Coronary artery (tissue), 2 donors: ENCODE measurements at regions not wholly inside any gene's neighbourhood (a gene's known extent, or its start where the extent isn't known, plus 50 kb on each side); places are given as distances from the start of the nearest gene placed in this dataset.
"Not testable (repeated sequence)": the region's sequence is repeated elsewhere in the genome, so short reads cannot be mapped to it uniquely, and the experiment has no call there.

Source experiments
- DNase-seq: peaks from one replicate; pipeline ENCODE4 v3.0.0-alpha.2; 2017; ENCODE audit warnings: low spot score
- H3K27ac ChIP-seq, 2 donors: fragments of 200-600 bp; sonication (generic); one replicate each; pipeline ENCODE4 v1.5.1; 2016 to 2019
- H3K4me3 ChIP-seq: fragments of 200-600 bp; sonication (generic); 2 replicates; pipeline ENCODE4 v1.5.1; 2016; ENCODE audit warnings: mild to moderate bottlenecking, moderate library complexity

- H3K4me3 ChIP-seq, DNase-seq: not testable (repeated sequence)
- peak overlapping the region in 1 of 2 donors; percentile 93 for H3K27ac ChIP-seq
These were observed 51.7 kb downstream of the PPIAL4C start for GRCh38 chr1:149635290-149635899.

DNA sequence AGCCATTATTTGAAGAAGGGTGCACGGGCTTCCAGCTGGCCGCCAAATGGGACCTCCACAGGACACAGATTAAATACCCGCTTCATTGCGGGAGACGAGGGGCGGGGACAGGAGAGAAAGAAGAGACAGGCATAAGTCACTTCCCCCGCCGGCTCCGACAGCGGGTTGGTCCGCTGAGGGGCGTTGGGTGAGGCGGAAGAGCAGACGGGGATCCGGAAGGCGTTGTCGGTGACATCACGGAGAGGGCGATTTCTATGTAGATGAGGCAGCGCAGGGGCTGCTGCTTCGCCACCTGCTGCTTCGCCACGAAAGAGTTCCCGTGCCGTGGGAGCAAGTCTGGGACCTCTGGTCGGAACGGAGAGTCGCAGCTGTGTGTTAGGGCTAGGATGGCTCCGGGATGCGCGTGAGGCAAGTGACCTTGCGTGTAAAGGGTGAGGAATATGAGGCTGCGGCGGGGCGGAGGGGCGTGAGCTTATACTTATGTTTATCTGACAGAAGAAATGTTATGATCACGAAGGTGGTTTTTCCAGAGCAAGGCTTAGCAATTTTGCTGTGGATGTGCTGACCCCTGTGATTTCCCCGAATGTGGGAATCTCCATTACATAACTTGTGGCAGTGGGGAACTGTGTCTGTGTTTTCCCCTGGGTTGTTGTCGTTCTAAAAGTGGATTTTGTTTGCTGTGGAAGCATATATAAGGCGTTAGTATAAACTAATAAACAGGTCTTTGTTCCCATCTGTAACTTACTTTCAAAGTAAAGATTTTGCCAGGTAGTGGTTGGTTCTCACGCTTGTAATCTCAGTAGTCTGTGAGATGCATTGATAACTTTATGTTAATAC is 52.9 kb downstream of the PPIAL4C start:
- Histone ChIP-seq H3K4me3 (peak overlapping the region; percentile 74), H3K27ac (peak overlapping the region; percentile 85 to 93)
- peak; percentile 94 for DNase-seq

GRCh38 chr1:149638481-149638880 is 54.8 kb downstream of the PPIAL4C start:
- not testable (repeated sequence) for H3K27ac ChIP-seq, H3K4me3 ChIP-seq
- DNase-seq, result peak; percentile 50

GRCh38 chr1:149638901-149639658 is 55.4 kb downstream of the PPIAL4C start:
- peak; percentile 71 for DNase-seq
- not testable (repeated sequence) for H3K27ac ChIP-seq, H3K4me3 ChIP-seq

DNA sequence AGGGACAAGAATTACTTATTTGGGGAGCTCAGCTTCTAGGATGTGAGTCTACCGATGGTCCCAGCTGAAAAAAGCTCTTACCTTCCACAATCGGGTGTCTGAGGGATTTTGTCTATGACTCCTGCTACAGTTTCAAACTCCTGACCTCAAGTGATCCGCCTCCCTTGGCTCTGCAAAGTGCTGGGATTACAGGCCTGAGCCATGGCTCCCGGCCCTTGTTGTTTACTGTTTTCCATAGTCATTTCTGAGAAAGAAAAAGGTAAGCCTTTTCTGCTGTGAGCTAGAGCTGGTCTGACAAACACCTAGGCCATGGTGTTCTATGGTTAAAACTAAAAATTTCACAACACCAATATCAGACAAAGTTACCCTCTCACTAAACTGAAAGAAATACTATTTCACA is 57.5 kb downstream of the PPIAL4C start:
- not testable (repeated sequence) for DNase-seq, H3K4me3 ChIP-seq
- H3K27ac ChIP-seq, result peak overlapping the region in 1 of 2 donors; percentile 22

- not testable (repeated sequence) for H3K4me3 ChIP-seq, H3K27ac ChIP-seq, DNase-seq
These were observed 61.2 kb downstream of the PPIAL4C start for GRCh38 chr1:149644818-149645217.

DNA sequence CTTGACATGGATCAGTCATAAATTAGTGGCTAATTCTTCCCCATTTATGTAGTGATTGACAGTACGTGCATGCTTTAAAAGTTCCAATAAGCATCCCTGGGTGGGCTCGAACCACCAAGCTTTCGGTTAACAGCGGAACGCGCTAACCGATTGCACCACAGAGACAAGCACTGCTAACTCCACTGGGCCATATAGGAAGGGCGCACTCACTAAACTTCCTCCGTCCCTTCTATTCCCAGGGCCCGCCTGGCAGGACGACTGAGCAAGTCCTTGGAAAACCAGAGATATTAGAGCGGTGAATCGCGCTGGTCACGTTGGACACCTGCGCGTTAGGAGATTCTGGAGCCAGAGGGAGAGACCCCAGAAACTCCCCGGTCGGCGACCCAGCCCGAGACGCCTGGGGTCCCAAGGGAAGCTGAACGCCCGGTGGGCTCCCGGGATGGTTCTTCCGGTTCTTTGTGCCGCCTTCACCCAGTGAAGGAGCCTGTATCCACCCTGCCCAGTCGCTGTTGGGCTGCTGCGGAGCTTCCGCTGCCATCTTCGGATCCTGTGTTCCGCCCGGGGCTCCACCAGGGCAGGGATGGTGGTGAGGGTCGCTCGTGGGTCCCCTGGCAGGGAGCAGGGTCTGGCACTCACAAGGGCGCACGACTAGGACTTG is 62.8 kb downstream of the PPIAL4C start:
- peak; percentile 63 for DNase-seq
- Histone ChIP-seq H3K27ac (peak overlapping the region; percentile 32 to 46), H3K4me3 (peak overlapping the region; percentile 62)

DNA sequence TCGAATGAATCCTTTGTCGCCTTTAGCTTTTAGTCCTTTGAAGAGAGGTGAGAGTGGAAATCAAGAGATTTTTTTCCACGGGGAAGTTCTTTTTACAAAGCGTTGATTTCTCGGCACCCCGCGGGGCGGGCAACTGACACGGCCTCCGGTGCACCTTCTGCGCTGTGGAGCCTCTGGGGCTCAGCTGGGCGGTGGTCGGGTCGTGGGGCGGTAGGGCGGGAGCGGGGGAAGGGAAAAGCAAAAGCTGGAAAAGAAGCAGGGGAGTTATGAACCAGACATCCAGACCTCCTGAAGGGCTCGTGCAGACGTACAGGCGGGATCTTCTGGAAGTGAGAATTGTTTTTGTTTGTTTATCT is 63.3 kb downstream of the PPIAL4C start:
- Histone ChIP-seq H3K27ac (peak overlapping the region in 1 of 2 donors; percentile 28), H3K4me3 (peak overlapping the region; percentile 62)
- peak; percentile 47 for DNase-seq

DNA sequence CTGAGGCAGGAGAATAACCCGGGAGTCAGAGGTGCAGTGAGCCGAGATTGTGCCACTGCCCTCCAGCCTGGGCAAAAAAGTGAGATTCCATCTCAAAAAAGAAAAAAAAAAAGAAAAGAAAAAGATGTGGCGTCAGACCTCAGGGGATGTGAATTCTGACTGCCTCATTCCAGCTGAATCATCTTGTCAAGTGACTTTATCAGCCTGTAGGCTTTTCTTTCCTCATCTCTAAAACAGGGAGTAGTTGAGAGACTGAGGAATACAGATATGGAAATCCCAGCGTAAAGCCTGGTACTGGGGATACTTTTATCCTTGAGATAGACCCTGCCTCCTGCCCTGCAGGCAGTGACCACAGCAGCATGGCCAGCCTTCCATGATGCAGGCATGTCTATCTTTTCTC is 74.1 kb downstream of the PPIAL4C start:
- not testable (repeated sequence) for DNase-seq, H3K4me3 ChIP-seq, H3K27ac ChIP-seq

DNA sequence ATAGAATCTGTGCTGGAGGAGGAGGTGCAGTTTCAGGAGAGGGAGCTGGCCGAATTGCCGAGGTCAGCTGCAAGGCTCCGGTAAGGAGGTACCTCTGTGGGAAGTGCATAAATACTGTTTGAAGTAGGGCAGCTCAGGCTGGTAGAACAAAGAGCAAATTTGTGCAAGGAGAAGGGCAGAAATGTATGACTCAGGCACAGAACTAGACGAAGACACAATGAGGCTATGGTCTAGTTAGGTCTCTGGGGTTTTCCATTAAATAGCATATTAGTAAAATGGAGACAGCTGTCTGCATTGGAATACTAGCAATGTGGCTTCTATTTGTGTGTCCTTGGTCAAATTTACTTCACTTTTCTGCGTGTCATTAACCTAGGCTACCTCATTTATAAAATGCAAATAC is 74.5 kb downstream of the PPIAL4C start:
- not testable (repeated sequence) for H3K4me3 ChIP-seq, H3K27ac ChIP-seq, DNase-seq

- H3K27ac ChIP-seq, DNase-seq: not testable (repeated sequence)
These were observed 81.0 kb downstream of the PPIAL4C start for GRCh38 chr1:149664624-149665023.

DNA sequence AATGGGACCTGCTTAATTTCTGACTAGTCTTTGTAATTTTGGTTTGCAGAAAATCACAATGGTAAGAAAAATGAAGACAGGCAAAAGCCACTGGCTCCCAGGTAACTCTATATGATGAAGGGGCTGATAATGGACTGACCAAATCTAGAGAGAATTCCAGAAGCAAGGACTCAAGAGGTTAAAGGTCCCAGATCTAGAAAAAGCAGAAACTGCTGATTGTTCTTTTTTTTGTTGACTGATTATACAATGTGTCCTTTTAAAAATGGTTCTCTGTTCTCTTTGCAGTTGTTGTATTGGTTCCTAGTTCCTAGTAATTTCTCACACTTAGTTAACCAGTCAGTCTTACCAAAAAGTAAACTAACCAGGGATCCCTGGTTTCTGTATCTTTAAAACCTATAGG is 81.4 kb downstream of the PPIAL4C start:
- H3K4me3 ChIP-seq, H3K27ac ChIP-seq, DNase-seq: not testable (repeated sequence)

More at GRCh38 chr1:149664624-149665023, 81.0 kb downstream of the PPIAL4C start:
- H3K4me3 ChIP-seq, result not testable (repeated sequence)

DNA sequence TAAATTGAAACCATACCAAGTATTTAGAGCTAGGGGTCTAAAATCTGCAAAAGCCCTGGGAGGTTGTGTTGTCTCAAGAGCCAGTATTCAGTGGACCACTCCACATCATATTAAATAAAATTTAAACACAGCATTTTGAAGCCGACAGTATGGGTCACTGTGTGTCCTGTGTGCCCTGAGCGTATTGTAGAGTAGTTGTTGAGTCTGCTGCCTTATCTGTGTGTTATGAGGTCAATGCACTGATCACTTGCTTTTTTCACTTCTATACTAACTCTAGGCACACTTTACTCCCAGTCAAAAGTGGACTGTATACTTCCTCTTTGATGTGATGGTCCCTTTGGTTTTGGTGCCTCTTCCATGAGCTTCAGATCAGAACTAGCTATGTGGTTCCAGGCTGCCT is 81.9 kb downstream of the PPIAL4C start:
- not testable (repeated sequence) for H3K27ac ChIP-seq, H3K4me3 ChIP-seq, DNase-seq

- not testable (repeated sequence) for H3K4me3 ChIP-seq, DNase-seq, H3K27ac ChIP-seq
These were observed 89.7 kb downstream of the PPIAL4C start for GRCh38 chr1:149673231-149673909.

GRCh38 chr1:149674921-149675320 is 91.3 kb downstream of the PPIAL4C start:
- DNase-seq, H3K27ac ChIP-seq, H3K4me3 ChIP-seq: not testable (repeated sequence)

DNA sequence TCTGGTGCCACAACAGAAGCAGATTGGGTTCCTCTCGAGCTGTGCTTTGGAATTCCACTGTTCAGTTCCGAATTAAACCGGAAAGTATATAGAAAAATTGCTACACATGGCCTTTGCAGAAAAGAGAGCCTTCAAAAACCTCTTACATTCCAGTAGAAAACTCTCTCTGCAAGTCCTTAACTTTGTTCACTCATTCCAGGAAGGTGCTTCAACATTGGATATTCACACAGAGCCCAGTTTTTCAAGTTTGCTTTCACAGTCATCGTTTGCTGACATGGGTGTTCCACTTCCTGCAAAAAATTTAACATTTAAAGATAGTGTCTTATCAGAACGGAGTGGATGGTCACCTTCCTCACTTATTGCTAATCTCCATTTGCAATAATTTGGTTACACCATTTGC is 93.7 kb downstream of the PPIAL4C start:
- H3K4me3 ChIP-seq, DNase-seq, H3K27ac ChIP-seq: not testable (repeated sequence)

GRCh38 chr1:149686593-149687238 is 95.8 kb upstream of the FCGR1A start:
- H3K4me3 ChIP-seq, result not testable (repeated sequence)

GRCh38 chr1:149691399-149691798 is 91.1 kb upstream of the FCGR1A start:
- not testable (repeated sequence) for H3K27ac ChIP-seq, H3K4me3 ChIP-seq, DNase-seq

More at GRCh38 chr1:149686593-149687238, 95.8 kb upstream of the FCGR1A start:
- not testable (repeated sequence) for DNase-seq, H3K27ac ChIP-seq
